Breast epithelium (tissue), 4 donors: ENCODE measurements at regions not wholly inside any gene's neighbourhood (a gene's known extent, or its start where the extent isn't known, plus 50 kb on each side); places are given as distances from the start of the nearest gene placed in this dataset.

Experiments used
- DNase-seq, 2 donors: peaks; one replicate each; pipeline ENCODE4 v3.0.0-alpha.2; 2019; ENCODE audit warnings: low spot score in 2 of 2
- H3K27ac ChIP-seq, 2 donors: fragments of 200-600 bp; sonication (generic) in 1 of 2; one replicate each; pipeline ENCODE4 v1.5.1; 2016 to 2019; ENCODE audit warnings: mild to moderate bottlenecking in 1 of 2
- H3K27me3 ChIP-seq, 2 donors: fragments of 200-600 bp; sonication (generic) in 1 of 2; one replicate each; pipeline versions ENCODE4 v1.5.1 to v1.6.0; 2017 to 2019; ENCODE audit warnings: control low read depth in 1 of 2, mild to moderate bottlenecking in 1 of 2
- H3K36me3 ChIP-seq: fragments of 200-600 bp; one replicate; pipeline ENCODE4 v1.5.1; 2019
- H3K4me1 ChIP-seq, 2 donors: fragments of 200-600 bp; sonication (generic); one replicate each; pipeline ENCODE4 v1.5.1; 2016 to 2019; ENCODE audit warnings: control low read depth in 1 of 2
- H3K4me3 ChIP-seq, 3 donors: fragments of 200-600 bp; sonication (generic); 1 replicate in 2 of 3; 2 replicates in 1 of 3; pipeline ENCODE4 v1.5.1; 2016 to 2019; ENCODE audit warnings: mild to moderate bottlenecking in 3 of 3, moderate library complexity in 2 of 3
- H3K9me3 ChIP-seq, 2 donors: fragments of 200-600 bp; sonication (generic) in 1 of 2; one replicate each; pipeline ENCODE4 v1.5.1; 2016 to 2019; ENCODE audit warnings: control low read depth in 1 of 2
- POLR2A ChIP-seq: fragments of 450-650 bp; IDR thresholded peaks from one replicate; pipeline ENCODE4 v1.6.1; 2016; ENCODE audit warnings: antibody characterized with exemption, mild to moderate bottlenecking, moderate library complexity
- POLR2AphosphoS5 ChIP-seq, 3 donors: sonication (generic); formaldehyde crosslinking; IDR thresholded peaks; one replicate each; pipeline ENCODE4 v1.6.1; 2017; ENCODE audit warnings: antibody characterized with exemption in 3 of 3
- intact Hi-C: fragments of 100-400 bp; cut with DNase I; formaldehyde crosslinking; loops from one replicate; pipeline ENCODE4 v1.15.1; 2023; ENCODE audit warnings: low total_unique reads
- TF ChIP-seq, protein P1 (sequence below), 3 donors: fragments of 450-650 bp; IDR thresholded peaks; one replicate each; pipeline ENCODE4 v1.5.1; 2016 to 2017; ENCODE audit warnings: antibody characterized with exemption in 3 of 3, mild to moderate bottlenecking in 3 of 3, moderate library complexity in 3 of 3

DNA sequence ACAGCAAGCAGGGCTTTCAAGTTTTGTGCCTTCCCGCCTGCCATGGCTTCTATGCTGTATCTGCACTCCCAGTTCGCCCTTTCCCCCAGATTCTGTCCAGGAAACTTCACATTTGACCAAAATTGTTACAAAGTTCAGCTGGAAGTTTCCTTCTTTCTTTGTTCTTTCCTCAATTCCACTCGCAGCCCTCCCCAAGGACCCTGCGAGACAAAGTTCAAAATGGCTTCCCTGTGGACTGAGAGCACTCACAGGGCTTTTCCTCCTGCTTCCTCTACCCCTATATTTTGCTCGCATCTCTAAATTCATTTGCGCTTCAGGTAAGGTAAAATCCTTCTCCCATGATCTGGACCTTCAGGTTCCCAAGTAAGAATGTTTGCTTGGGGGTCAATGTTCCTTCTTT, 1348.4 kb upstream of the B3GALT2 start:
- Histone ChIP-seq H3K4me3 (no peak overlapping the region), H3K36me3 (no peaks in the 10 kb centered on the region), H3K27me3 (no peaks in the 10 kb centered on the region), H3K27ac (no peak overlapping the region), H3K9me3 (no peaks in the 10 kb centered on the region), H3K4me1 (no peaks in the 10 kb centered on the region)
- TF ChIP-seq POLR2A (no peak), POLR2AphosphoS5 (IDR thresholded peaks at IDR 0.05) (no peak)
- TF ChIP-seq, protein P1, sequence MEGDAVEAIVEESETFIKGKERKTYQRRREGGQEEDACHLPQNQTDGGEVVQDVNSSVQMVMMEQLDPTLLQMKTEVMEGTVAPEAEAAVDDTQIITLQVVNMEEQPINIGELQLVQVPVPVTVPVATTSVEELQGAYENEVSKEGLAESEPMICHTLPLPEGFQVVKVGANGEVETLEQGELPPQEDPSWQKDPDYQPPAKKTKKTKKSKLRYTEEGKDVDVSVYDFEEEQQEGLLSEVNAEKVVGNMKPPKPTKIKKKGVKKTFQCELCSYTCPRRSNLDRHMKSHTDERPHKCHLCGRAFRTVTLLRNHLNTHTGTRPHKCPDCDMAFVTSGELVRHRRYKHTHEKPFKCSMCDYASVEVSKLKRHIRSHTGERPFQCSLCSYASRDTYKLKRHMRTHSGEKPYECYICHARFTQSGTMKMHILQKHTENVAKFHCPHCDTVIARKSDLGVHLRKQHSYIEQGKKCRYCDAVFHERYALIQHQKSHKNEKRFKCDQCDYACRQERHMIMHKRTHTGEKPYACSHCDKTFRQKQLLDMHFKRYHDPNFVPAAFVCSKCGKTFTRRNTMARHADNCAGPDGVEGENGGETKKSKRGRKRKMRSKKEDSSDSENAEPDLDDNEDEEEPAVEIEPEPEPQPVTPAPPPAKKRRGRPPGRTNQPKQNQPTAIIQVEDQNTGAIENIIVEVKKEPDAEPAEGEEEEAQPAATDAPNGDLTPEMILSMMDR (IDR thresholded peaks at IDR 0.05) = no peak
- no peak for DNase-seq
- intact Hi-C loops = no loop called here

DNA sequence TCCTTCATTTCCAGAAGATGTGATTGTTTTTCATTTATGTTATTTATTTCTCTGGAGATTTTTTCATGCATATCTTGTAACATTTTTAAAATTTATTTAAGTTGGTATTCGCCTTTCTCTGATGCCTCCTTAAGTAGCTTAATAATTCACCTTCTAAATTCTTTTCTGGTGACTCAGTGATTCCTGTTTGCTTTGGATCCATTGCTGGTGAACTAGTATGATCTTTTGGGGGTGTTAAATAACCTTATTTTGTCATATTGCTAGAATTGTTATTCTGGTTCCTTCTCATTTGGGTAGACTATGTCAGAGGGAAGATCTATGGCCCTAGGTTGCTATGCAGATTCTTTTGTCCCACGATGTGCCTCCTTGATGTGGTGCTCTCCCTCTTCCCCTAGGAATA, 1347.2 kb upstream of the B3GALT2 start:
- TF ChIP-seq POLR2A (no peak), POLR2AphosphoS5 (IDR thresholded peaks at IDR 0.05) (no peak)
- TF ChIP-seq, protein P1 (IDR thresholded peaks at IDR 0.05) = no peak
- no peaks in the 10 kb centered on the region for H3K4me1 ChIP-seq
- no peak overlapping the region for H3K27ac ChIP-seq
- DNase-seq = no peak
- no peak overlapping the region for H3K4me3 ChIP-seq
- no peaks in the 10 kb centered on the region for H3K9me3 ChIP-seq
- no peaks in the 10 kb centered on the region for H3K27me3 ChIP-seq
- intact Hi-C loops = no loop called here
- H3K36me3 ChIP-seq = no peaks in the 10 kb centered on the region

DNA sequence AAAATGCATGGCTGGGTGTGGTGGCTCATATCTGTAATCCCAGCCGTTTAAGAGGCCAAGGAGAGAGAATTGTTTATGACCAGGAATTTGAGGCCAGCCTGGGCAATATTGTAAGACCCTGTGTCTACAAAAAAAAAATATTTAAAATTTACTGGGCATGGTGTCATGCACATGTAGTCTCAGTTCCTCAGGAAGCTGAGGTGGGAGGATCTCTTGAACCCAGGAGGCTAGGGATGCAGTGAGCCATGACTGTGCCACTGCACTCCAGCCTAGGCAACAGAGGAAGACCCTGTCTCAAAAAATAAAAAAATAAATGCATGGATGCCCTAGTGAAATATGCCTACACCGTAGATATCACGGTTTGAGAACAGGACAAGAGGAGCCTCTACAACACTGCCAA, 1331.2 kb upstream of the B3GALT2 start:
- H3K4me3 ChIP-seq = no peak overlapping the region
- no peaks in the 10 kb centered on the region for H3K27me3 ChIP-seq
- TF ChIP-seq, protein P1 (IDR thresholded peaks at IDR 0.05) = no peak
- TF ChIP-seq POLR2AphosphoS5 (IDR thresholded peaks at IDR 0.05) = no peak
- no peak for TF ChIP-seq POLR2A
- H3K36me3 ChIP-seq = no peaks in the 10 kb centered on the region
- no peaks in the 10 kb centered on the region for H3K9me3 ChIP-seq
- no peak for DNase-seq
- intact Hi-C loops = no loop called here
- no peak overlapping the region for H3K27ac ChIP-seq
- H3K4me1 ChIP-seq = no peaks in the 10 kb centered on the region

DNA sequence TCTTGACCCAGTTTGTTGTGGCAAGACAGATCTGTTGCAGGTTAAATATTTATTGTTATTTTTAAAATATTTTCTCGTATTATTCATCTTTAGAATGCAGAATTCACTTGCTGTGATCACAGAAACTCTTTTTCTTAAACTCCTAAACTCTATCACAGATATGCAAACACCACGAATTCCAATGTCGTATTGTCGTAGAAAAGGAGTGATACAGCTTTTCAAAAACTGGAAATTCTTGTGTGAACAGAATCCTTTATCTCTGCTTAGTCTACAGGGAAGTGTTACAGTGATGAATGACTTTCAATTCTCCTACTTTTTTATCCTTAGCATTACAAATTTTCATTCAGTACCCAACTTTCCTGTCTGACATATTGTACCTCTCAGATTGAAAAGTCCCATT, 1329.5 kb upstream of the B3GALT2 start:
- no peak overlapping the region for H3K27ac ChIP-seq
- no peak for TF ChIP-seq POLR2A
- TF ChIP-seq, protein P1 (IDR thresholded peaks at IDR 0.05) = no peak
- no peak for TF ChIP-seq POLR2AphosphoS5 (IDR thresholded peaks at IDR 0.05)
- no peak for DNase-seq
- peaks cover under 1 to 6% of the 10 kb centered on the region in 2 donors for H3K9me3 ChIP-seq
- no peaks in the 10 kb centered on the region for H3K4me1 ChIP-seq
- intact Hi-C loops = no loop called here
- H3K27me3 ChIP-seq = no peaks in the 10 kb centered on the region
- no peaks in the 10 kb centered on the region for H3K36me3 ChIP-seq
- no peak overlapping the region for H3K4me3 ChIP-seq

DNA sequence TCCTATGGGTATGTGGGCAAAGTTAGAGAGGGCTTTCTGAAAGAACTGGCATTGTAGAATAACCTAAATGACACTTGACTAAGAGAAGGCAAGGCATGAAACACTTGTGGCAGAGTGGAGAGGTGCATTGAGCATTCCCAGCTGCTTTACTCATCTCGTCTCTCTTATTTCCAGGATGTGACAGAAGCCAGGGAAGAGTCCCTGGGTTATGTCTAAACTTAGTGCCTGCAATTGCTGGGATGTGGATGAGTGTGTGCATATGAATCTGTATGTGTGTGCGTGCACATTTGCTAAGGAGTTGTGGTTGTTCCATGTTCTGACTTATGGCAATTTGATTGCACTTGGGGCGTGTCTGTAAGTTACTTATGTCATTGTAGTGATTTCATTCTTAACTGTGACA, 1326.5 kb upstream of the B3GALT2 start:
- Histone ChIP-seq H3K4me3 (no peak overlapping the region), H3K36me3 (no peaks in the 10 kb centered on the region), H3K27me3 (no peaks in the 10 kb centered on the region), H3K4me1 (no peaks in the 10 kb centered on the region), H3K9me3 (peaks cover 9 to 14% of the 10 kb centered on the region in 2 donors), H3K27ac (no peak overlapping the region)
- TF ChIP-seq, protein P1 (IDR thresholded peaks at IDR 0.05) = no peak
- no peak for TF ChIP-seq POLR2AphosphoS5 (IDR thresholded peaks at IDR 0.05)
- TF ChIP-seq POLR2A = no peak
- DNase-seq = no peak
- intact Hi-C loops = no loop called here
